A673 (cell line): ENCODE measurements at regions not wholly inside any gene's neighbourhood (a gene's known extent, or its start where the extent isn't known, plus 50 kb on each side); places are given as distances from the start of the nearest gene placed in this dataset.

Experiments used
- BruUV-seq: library from RNA; stranded (reverse); fragments of 400-500 nt; replicated peaks from 2 replicates; lab custom pipeline; 2021; lab: Mats Ljungman, UMichigan
- CTCF ChIA-PET: fragments of 300-600 bp; sonication (Branson Sonifier 250); formaldehyde crosslinking; loops from one replicate; lab custom pipeline; 2022; ENCODE audit warnings: antibody characterized with exemption; lab: Charles Lee
- POLR2A ChIA-PET: fragments of 300-600 bp; sonication (Branson Sonifier 250); formaldehyde crosslinking; loops from one replicate; lab custom pipeline; 2022; ENCODE audit warnings: antibody characterized with exemption; ENCODE audit not compliant: low non-redundant PET; lab: Charles Lee
- DNase-seq: peaks from one replicate; pipeline ENCODE4 v3.0.0-alpha.2; 2015; ENCODE audit warnings: low spot score
- H3K27ac ChIP-seq: fragments of 200-600 bp; sonication (generic); 2 replicates; pipeline ENCODE4 v1.5.1; 2016; ENCODE audit warnings: mixed run types, low read depth, mild to moderate bottlenecking, mixed read lengths, antibody characterized with exemption, low read length; ENCODE audit not compliant: poor library complexity, severe bottlenecking
- H3K27me3 ChIP-seq: fragments of 200-600 bp; sonication (generic); replicated peaks from 2 replicates; pipeline ENCODE4 v1.6.1; 2017; ENCODE audit warnings: mixed run types, low read depth, mild to moderate bottlenecking, mixed read lengths, antibody characterized with exemption, low read length; ENCODE audit not compliant: insufficient read depth, poor library complexity
- H3K36me3 ChIP-seq: fragments of 200-600 bp; sonication (generic); 2 replicates; pipeline ENCODE4 v1.6.1; 2016; ENCODE audit warnings: mixed run types, mild to moderate bottlenecking, mixed read lengths, antibody characterized with exemption, low read length; ENCODE audit not compliant: insufficient read depth, poor library complexity, severe bottlenecking
- H3K4me1 ChIP-seq: fragments of 200-600 bp; sonication (generic); 2 replicates; pipeline ENCODE4 v1.6.1; 2017; ENCODE audit warnings: mixed run types, mild to moderate bottlenecking, mixed read lengths, antibody characterized with exemption, low read length; ENCODE audit not compliant: insufficient read depth, poor library complexity, severe bottlenecking
- H3K4me3 ChIP-seq: fragments of 200-600 bp; sonication (generic); 2 replicates; pipeline ENCODE4 v1.5.1; 2016; ENCODE audit warnings: low read depth, mixed run types, mild to moderate bottlenecking, mixed read lengths, low read length; ENCODE audit not compliant: poor library complexity, severe bottlenecking
- H3K9me3 ChIP-seq: fragments of 200-600 bp; sonication (generic); 2 replicates; pipeline ENCODE4 v1.6.1; 2016; ENCODE audit warnings: mixed run types, low read depth, mild to moderate bottlenecking, mixed read lengths, antibody characterized with exemption, low read length; ENCODE audit not compliant: poor library complexity, severe bottlenecking
- EZH2 ChIP-seq: fragments of 200-600 bp; sonication (generic); IDR thresholded peaks from 2 replicates; pipeline ENCODE4 v1.6.1; 2017; ENCODE audit warnings: borderline replicate concordance, low read depth, mild to moderate bottlenecking, mixed read lengths, antibody characterized with exemption, low read length; ENCODE audit not compliant: poor library complexity, severe bottlenecking
- intact Hi-C: fragments of 100-400 bp; cut with micrococcal nuclease; formaldehyde crosslinking; loops from one replicate; pipeline ENCODE4 v1.10.0; 2022; ENCODE audit not compliant: unreplicated experiment
- TF ChIP-seq, protein P1 (sequence below): fragments of 300-800, 200-600 bp; sonication (generic); conservative IDR thresholded peaks from 2 replicates; pipeline ENCODE4 v1.5.1; 2017; ENCODE audit warnings: low read depth, mild to moderate bottlenecking, antibody characterized with exemption, low read length, moderate library complexity, mixed read lengths

DNA sequence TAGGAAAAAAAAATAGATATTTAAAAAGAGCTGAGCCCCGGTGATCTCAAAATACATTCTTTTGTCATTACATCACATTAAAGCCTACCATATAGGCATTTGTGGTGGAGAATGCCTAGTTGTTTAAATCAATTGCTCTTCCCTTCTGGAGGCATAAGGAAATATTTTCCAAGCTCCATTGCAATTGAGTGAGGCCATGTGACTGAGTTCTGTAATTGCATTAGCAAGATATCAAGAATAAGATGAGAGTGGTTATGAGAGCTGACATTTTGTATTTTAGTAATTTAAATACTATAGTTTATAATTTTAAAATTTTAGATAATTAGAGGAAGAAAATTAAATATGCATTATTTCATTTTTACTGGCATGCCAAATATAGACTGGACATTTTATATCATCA lies 1195.9 kb downstream of the DTWD2 start:
- Histone ChIP-seq H3K4me3 (no peak overlapping the region), H3K36me3 (no peaks in the 10 kb centered on the region), H3K4me1 (no peaks in the 10 kb centered on the region), H3K27me3 (no peaks in the 10 kb centered on the region), H3K27ac (no peak overlapping the region), H3K9me3 (no peaks in the 10 kb centered on the region)
- ChIA-PET CTCF (no interaction called here), POLR2A (no interaction called here)
- TF ChIP-seq, protein P1, sequence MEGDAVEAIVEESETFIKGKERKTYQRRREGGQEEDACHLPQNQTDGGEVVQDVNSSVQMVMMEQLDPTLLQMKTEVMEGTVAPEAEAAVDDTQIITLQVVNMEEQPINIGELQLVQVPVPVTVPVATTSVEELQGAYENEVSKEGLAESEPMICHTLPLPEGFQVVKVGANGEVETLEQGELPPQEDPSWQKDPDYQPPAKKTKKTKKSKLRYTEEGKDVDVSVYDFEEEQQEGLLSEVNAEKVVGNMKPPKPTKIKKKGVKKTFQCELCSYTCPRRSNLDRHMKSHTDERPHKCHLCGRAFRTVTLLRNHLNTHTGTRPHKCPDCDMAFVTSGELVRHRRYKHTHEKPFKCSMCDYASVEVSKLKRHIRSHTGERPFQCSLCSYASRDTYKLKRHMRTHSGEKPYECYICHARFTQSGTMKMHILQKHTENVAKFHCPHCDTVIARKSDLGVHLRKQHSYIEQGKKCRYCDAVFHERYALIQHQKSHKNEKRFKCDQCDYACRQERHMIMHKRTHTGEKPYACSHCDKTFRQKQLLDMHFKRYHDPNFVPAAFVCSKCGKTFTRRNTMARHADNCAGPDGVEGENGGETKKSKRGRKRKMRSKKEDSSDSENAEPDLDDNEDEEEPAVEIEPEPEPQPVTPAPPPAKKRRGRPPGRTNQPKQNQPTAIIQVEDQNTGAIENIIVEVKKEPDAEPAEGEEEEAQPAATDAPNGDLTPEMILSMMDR: no peak
- TF ChIP-seq EZH2: no peak
- no TSS peak for BruUV-seq
- no peak for DNase-seq
- intact Hi-C loops: no loop called here

DNA sequence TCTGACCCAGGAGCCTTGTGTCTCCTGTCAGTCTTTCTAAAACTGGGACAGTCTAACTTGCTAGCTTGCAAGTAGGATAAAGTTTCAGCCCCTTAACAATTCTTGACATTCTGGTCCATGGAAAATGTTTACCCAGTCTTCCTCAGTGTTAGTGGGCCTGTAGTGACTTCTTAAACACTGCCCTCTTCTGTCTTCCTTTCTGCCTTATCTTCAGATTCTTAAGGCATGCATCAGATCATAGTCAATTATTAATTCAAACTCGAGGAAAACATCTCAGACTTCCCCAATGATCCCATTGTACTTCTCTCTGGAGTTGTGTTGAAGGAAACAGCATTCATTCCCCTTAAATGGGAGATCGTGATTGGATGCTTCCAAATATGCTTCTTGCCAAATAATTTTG lies 1199.8 kb downstream of the DTWD2 start:
- H3K4me1 ChIP-seq: no peaks in the 10 kb centered on the region
- no peak for DNase-seq
- intact Hi-C loops: no loop called here

DNA sequence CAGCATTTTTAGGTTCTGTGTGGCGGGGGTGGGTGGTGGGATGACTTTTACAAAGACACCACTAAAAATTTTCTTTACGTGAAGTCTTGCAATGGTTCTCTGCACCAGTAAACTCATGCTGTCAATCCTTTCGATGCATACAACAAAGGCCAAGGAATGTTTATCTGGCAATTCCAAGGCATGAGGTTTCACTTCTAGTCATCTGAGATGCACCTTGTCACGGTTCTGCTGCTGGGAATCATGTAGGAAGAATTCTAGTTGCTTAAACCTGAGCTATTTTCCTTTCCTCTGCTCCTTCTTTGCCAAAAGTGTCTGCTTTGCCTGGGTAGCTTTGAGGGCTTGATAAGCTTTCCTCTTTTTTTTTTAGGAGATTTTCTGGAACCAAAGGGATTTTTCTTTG lies 1204.5 kb upstream of the SEMA6A start:
- no peak for DNase-seq
- Histone ChIP-seq H3K4me3 (no peak overlapping the region), H3K9me3 (no peaks in the 10 kb centered on the region), H3K36me3 (no peaks in the 10 kb centered on the region), H3K27me3 (no peaks in the 10 kb centered on the region), H3K27ac (no peak overlapping the region), H3K4me1 (no peaks in the 10 kb centered on the region)
- CTCF ChIA-PET: no interaction called here
- POLR2A ChIA-PET: no interaction called here
- intact Hi-C loops: no loop called here
- BruUV-seq: no TSS peak
- no peak for TF ChIP-seq EZH2
- TF ChIP-seq, protein P1: no peak

More for the DNA sequence above, 1199.8 kb downstream of the DTWD2 start:
- H3K36me3 ChIP-seq: no peaks in the 10 kb centered on the region
- ChIA-PET POLR2A (no interaction called here), CTCF (no interaction called here)
- no peaks in the 10 kb centered on the region for H3K27me3 ChIP-seq
- no peaks in the 10 kb centered on the region for H3K9me3 ChIP-seq
- H3K27ac ChIP-seq: no peak overlapping the region
- TF ChIP-seq, protein P1: no peak
- no peak overlapping the region for H3K4me3 ChIP-seq
- BruUV-seq: no TSS peak
